ENCODE measurements at regions not wholly inside any gene's neighbourhood (a gene's known extent, or its start where the extent isn't known, plus 50 kb on each side); places are given as distances from the start of the nearest gene placed in this dataset.

- TF ChIP-seq TCF12 (IDR thresholded peaks at IDR 0.05; ENCODE audit: low read depth) (no peak), YY1 (IDR thresholded peaks at IDR 0.05; ENCODE audit: low read depth) (no peak), RAD21 (IDR thresholded peaks at IDR 0.05; ENCODE audit: low read depth) (no peak), EGR1 (IDR thresholded peaks at IDR 0.05) (no peak)
Observed at GRCh38 chr12:115417610-115418009, 733.6 kb upstream of the TBX3 start.

GRCh38 chr12:115416869-115417268 lies 732.9 kb upstream of the TBX3 start:
- TF ChIP-seq TCF12 (IDR thresholded peaks at IDR 0.05; ENCODE audit: low read depth) (no peak), TEAD4 (IDR thresholded peaks at IDR 0.05) (no peak), YY1 (IDR thresholded peaks at IDR 0.05; ENCODE audit: low read depth) (no peak), EP300 (IDR thresholded peaks at IDR 0.05; ENCODE audit: borderline replicate concordance) (no peak), CEBPB (IDR thresholded peaks at IDR 0.05) (no peak), REST (IDR thresholded peaks at IDR 0.05; ENCODE audit: low read depth) (no peak), RAD21 (IDR thresholded peaks at IDR 0.05; ENCODE audit: low read depth) (no peak), USF1 (IDR thresholded peaks at IDR 0.05) (no peak), MAX (IDR thresholded peaks at IDR 0.05) (no peak), ZBTB7A (IDR thresholded peaks at IDR 0.05; ENCODE audit: low read depth) (no peak), EGR1 (IDR thresholded peaks at IDR 0.05) (no peak), TAF1 (IDR thresholded peaks at IDR 0.05; ENCODE audit: low read depth) (no peak), FOXM1 (IDR thresholded peaks at IDR 0.05; ENCODE audit: borderline replicate concordance, low read depth) (no peak), CREB1 (IDR thresholded peaks at IDR 0.05; ENCODE audit: low read depth) (no peak), NFIC (IDR thresholded peaks at IDR 0.05) (no peak)

GRCh38 chr12:115413626-115414025 lies 729.7 kb upstream of the TBX3 start:
- TF ChIP-seq REST (IDR thresholded peaks at IDR 0.05; ENCODE audit: low read depth) (no peak), TEAD4 (IDR thresholded peaks at IDR 0.05) (no peak), TAF1 (IDR thresholded peaks at IDR 0.05; ENCODE audit: low read depth) (no peak), NFIC (IDR thresholded peaks at IDR 0.05) (no peak), TCF12 (IDR thresholded peaks at IDR 0.05; ENCODE audit: low read depth) (no peak)

- TF ChIP-seq ZBTB7A (IDR thresholded peaks at IDR 0.05; ENCODE audit: low read depth) (no peak), FOXM1 (IDR thresholded peaks at IDR 0.05; ENCODE audit: borderline replicate concordance, low read depth) (no peak), TEAD4 (IDR thresholded peaks at IDR 0.05) (no peak), EGR1 (IDR thresholded peaks at IDR 0.05) (no peak)
Observed at GRCh38 chr12:115412831-115413230, 728.9 kb upstream of the TBX3 start.

GRCh38 chr12:115411121-115411520 lies 727.1 kb upstream of the TBX3 start:
- no peak for TF ChIP-seq TAF1 (IDR thresholded peaks at IDR 0.05; ENCODE audit: low read depth)
- TF ChIP-seq EP300 (IDR thresholded peaks at IDR 0.05; ENCODE audit: borderline replicate concordance) = no peak
- no peak for TF ChIP-seq MAX (IDR thresholded peaks at IDR 0.05)
- no peak for TF ChIP-seq EGR1 (IDR thresholded peaks at IDR 0.05)
- TF ChIP-seq FOXM1 (IDR thresholded peaks at IDR 0.05; ENCODE audit: borderline replicate concordance, low read depth) = no peak
- no peak for TF ChIP-seq NFIC (IDR thresholded peaks at IDR 0.05)
- no peak for TF ChIP-seq CEBPB (IDR thresholded peaks at IDR 0.05)
- no peak for TF ChIP-seq TCF12 (IDR thresholded peaks at IDR 0.05; ENCODE audit: low read depth)
- no peak for TF ChIP-seq TEAD4 (IDR thresholded peaks at IDR 0.05)
- no peak for TF ChIP-seq REST (IDR thresholded peaks at IDR 0.05; ENCODE audit: low read depth)
- TF ChIP-seq RAD21 (IDR thresholded peaks at IDR 0.05; ENCODE audit: low read depth) = no peak
- TF ChIP-seq USF1 (IDR thresholded peaks at IDR 0.05) = no peak
- TF ChIP-seq ZBTB7A (IDR thresholded peaks at IDR 0.05; ENCODE audit: low read depth) = no peak
- no peak for TF ChIP-seq YY1 (IDR thresholded peaks at IDR 0.05; ENCODE audit: low read depth)
- no peak for TF ChIP-seq CREB1 (IDR thresholded peaks at IDR 0.05; ENCODE audit: low read depth)
